ENCODE measurements at regions not wholly inside any gene's neighbourhood (a gene's known extent, or its start where the extent isn't known, plus 50 kb on each side); places are given as distances from the start of the nearest gene placed in this dataset.

GRCh38 chr10:36669615-36670352 lies 455.6 kb upstream of the ANKRD30A start:
- no peak overlapping the region for H3K4me3 ChIP-seq (ENCODE audit: low read depth, low read length)
- no peak for DNase-seq (ENCODE audit: low read depth)
- TF ChIP-seq CTCF (IDR thresholded peaks at IDR 0.05; ENCODE audit: low read depth, low read length) (no peak), MAX (IDR thresholded peaks at IDR 0.05; ENCODE audit: low read depth, low read length) (no peak), MYC (IDR thresholded peaks at IDR 0.05; ENCODE audit: low read depth, low read length) (no peak), POLR2A (IDR thresholded peaks at IDR 0.05; ENCODE audit: extremely low read depth, insufficient read length) (no peak)

- TF ChIP-seq POLR2A (IDR thresholded peaks at IDR 0.05; ENCODE audit: extremely low read depth, insufficient read length) (no peak), CTCF (IDR thresholded peaks at IDR 0.05; ENCODE audit: low read depth, low read length) (no peak), MAX (IDR thresholded peaks at IDR 0.05; ENCODE audit: low read depth, low read length) (no peak), MYC (IDR thresholded peaks at IDR 0.05; ENCODE audit: low read depth, low read length) (no peak)
These were observed 458.9 kb upstream of the ANKRD30A start for GRCh38 chr10:36666451-36666850.

GRCh38 chr10:36662571-36662970 lies 462.8 kb upstream of the ANKRD30A start:
- no peak for TF ChIP-seq CTCF (IDR thresholded peaks at IDR 0.05; ENCODE audit: low read depth, low read length)
- TF ChIP-seq MAX (IDR thresholded peaks at IDR 0.05; ENCODE audit: low read depth, low read length): no peak
- no peak for TF ChIP-seq POLR2A (IDR thresholded peaks at IDR 0.05; ENCODE audit: extremely low read depth, insufficient read length)
- no peak for TF ChIP-seq MYC (IDR thresholded peaks at IDR 0.05; ENCODE audit: low read depth, low read length)
- no peak for DNase-seq (ENCODE audit: low read depth)
- H3K4me3 ChIP-seq (ENCODE audit: low read depth, low read length): no peak overlapping the region

More at GRCh38 chr10:36666451-36666850, 458.9 kb upstream of the ANKRD30A start:
- H3K4me3 ChIP-seq (ENCODE audit: low read depth, low read length): no peak overlapping the region
- no peak for DNase-seq (ENCODE audit: low read depth)

- H3K4me3 ChIP-seq (ENCODE audit: low read depth, low read length): no peak overlapping the region
- no peak for TF ChIP-seq MAX (IDR thresholded peaks at IDR 0.05; ENCODE audit: low read depth, low read length)
- TF ChIP-seq MYC (IDR thresholded peaks at IDR 0.05; ENCODE audit: low read depth, low read length): no peak
- no peak for TF ChIP-seq CTCF (IDR thresholded peaks at IDR 0.05; ENCODE audit: low read depth, low read length)
- TF ChIP-seq POLR2A (IDR thresholded peaks at IDR 0.05; ENCODE audit: extremely low read depth, insufficient read length): no peak
- no peak for DNase-seq (ENCODE audit: low read depth)
These were observed 475.1 kb upstream of the ANKRD30A start for GRCh38 chr10:36650274-36650673.

GRCh38 chr10:36647540-36647939 lies 477.9 kb upstream of the ANKRD30A start:
- DNase-seq (ENCODE audit: low read depth): no peak
- TF ChIP-seq POLR2A (IDR thresholded peaks at IDR 0.05; ENCODE audit: extremely low read depth, insufficient read length): no peak
- H3K4me3 ChIP-seq (ENCODE audit: low read depth, low read length): no peak overlapping the region

- TF ChIP-seq POLR2A (IDR thresholded peaks at IDR 0.05; ENCODE audit: extremely low read depth, insufficient read length): no peak
- no peak for TF ChIP-seq MYC (IDR thresholded peaks at IDR 0.05; ENCODE audit: low read depth, low read length)
- TF ChIP-seq CTCF (IDR thresholded peaks at IDR 0.05; ENCODE audit: low read depth, low read length): no peak
- TF ChIP-seq MAX (IDR thresholded peaks at IDR 0.05; ENCODE audit: low read depth, low read length): no peak
- H3K4me3 ChIP-seq (ENCODE audit: low read depth, low read length): no peak overlapping the region
- DNase-seq (ENCODE audit: low read depth): no peak
These were observed 484.8 kb upstream of the ANKRD30A start for GRCh38 chr10:36640626-36641025.
